Caco-2 (cell line): ENCODE measurements at regions not wholly inside any gene's neighbourhood (a gene's known extent, or its start where the extent isn't known, plus 50 kb on each side); places are given as distances from the start of the nearest gene placed in this dataset.

Source experiments
- BruUV-seq: library from RNA; stranded (reverse); fragments of 400-500 nt; replicated peaks from 2 replicates; lab custom pipeline; 2021; lab: Mats Ljungman, UMichigan
- CTCF ChIA-PET: fragments of 300-600 bp; sonication (Branson Sonifier 250); formaldehyde crosslinking; loops from one replicate; lab custom pipeline; 2022; ENCODE audit warnings: antibody characterized with exemption; lab: Charles Lee
- POLR2A ChIA-PET: fragments of 300-600 bp; sonication (Branson Sonifier 250); formaldehyde crosslinking; loops from one replicate; lab custom pipeline; 2022; ENCODE audit warnings: antibody characterized with exemption; lab: Charles Lee
- DNase-seq, 2 experiments: peaks; one replicate each; pipeline versions ENCODE4 v3.0.0 to v3.0.0-alpha.2; 2020 to 2022
- H3K27me3 ChIP-seq: replicated peaks from 2 replicates; pipeline ENCODE4 v1.6.0; 2011; ENCODE audit warnings: low read length; ENCODE audit not compliant: control insufficient read depth, insufficient read depth
- H3K36me3 ChIP-seq: 2 replicates; pipeline ENCODE4 v1.5.1; 2011; ENCODE audit warnings: low read length; ENCODE audit not compliant: control insufficient read depth, insufficient read depth
- H3K4me1 ChIP-seq: fragments of 250-450 bp; sonication (Bioruptor Pico); 2 replicates; pipeline ENCODE4 v1.5.1; 2020; ENCODE audit warnings: mild to moderate bottlenecking
- H3K4me3 ChIP-seq: 2 replicates; pipeline ENCODE4 v1.5.1; 2011; ENCODE audit warnings: low read depth, mild to moderate bottlenecking, control low read depth, low read length
- H3K9me3 ChIP-seq: fragments of 250-450 bp; sonication (Bioruptor Pico); 2 replicates; pipeline ENCODE4 v1.5.1; 2020; ENCODE audit warnings: mild to moderate bottlenecking, moderate library complexity
- H3K27ac Mint-ChIP-seq: one replicate; pipeline ENCODE4 v1.8.0; 2022; ENCODE audit warnings: mixed read lengths; ENCODE audit not compliant: unreplicated experiment
- H3K27me3 Mint-ChIP-seq: one replicate; pipeline ENCODE4 v1.8.0; 2022; ENCODE audit warnings: mixed read lengths; ENCODE audit not compliant: insufficient read depth, unreplicated experiment
- H3K36me3 Mint-ChIP-seq: one replicate; pipeline ENCODE4 v1.8.0; 2022; ENCODE audit warnings: mild to moderate bottlenecking, mixed read lengths; ENCODE audit not compliant: insufficient read depth, unreplicated experiment
- H3K4me1 Mint-ChIP-seq: one replicate; pipeline ENCODE4 v1.8.0; 2022; ENCODE audit warnings: low read depth, mixed read lengths; ENCODE audit not compliant: unreplicated experiment
- H3K4me3 Mint-ChIP-seq: one replicate; pipeline ENCODE4 v1.8.0; 2022; ENCODE audit warnings: mild to moderate bottlenecking, moderate library complexity, mixed read lengths; ENCODE audit not compliant: unreplicated experiment
- H3K9me3 Mint-ChIP-seq: one replicate; pipeline ENCODE4 v1.8.0; 2022; ENCODE audit warnings: mixed read lengths; ENCODE audit not compliant: unreplicated experiment
- intact Hi-C: fragments of 100-400 bp; cut with micrococcal nuclease; formaldehyde crosslinking; loops from one replicate; pipeline ENCODE4 v1.10.0; 2022; ENCODE audit not compliant: unreplicated experiment
- TF ChIP-seq, protein P1 (sequence below), 2 experiments: fragments of 200-600 bp in 1 of 2; IDR thresholded peaks; 1 replicate in 1 of 2; 2 replicates in 1 of 2; pipeline versions ENCODE4 v1.5.1 to v1.8.0; 2011 to 2022; ENCODE audit warnings: antibody characterized with exemption in 1 of 2, control low read depth in 1 of 2, inconsistent platforms in 1 of 2, low read depth in 1 of 2, low read length in 1 of 2, mild to moderate bottlenecking in 1 of 2, moderate library complexity in 1 of 2; ENCODE audit not compliant: insufficient read depth in 1 of 2, severe bottlenecking in 1 of 2, unreplicated experiment in 1 of 2

DNA sequence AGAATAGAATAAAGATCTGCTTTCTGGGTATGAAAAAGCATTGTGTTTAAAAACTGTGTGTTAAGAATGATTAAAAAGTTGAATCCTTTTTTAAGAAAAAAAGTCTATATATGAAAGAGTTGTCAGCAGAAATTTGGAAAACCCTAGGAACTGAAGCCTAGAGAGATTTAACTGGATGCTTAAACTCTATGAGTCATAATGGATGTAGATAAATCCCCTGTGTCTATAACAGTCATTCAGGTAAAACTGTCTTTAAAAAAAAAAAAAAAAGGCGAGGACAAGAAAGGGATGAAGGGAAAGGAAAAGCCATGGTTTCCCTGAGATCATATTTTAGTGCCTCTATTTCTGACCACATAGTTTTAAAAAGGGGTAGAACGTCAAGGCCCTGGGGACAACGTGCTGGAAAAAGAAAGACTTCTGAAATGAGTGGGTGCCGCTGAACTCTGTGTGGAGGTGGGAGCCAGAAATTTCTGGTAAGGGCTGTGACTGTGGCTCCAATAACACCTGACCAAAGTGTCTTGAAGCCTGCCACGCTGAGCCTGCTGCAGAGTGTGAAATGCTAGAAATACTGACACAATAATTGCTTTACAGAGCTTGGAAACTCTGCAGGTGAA lies 302.6 kb upstream of the ARID1B start:
- Histone ChIP-seq H3K36me3 (no peaks in the 10 kb centered on the region), H3K4me3 (no peak overlapping the region), H3K27me3 (no peaks in the 10 kb centered on the region), H3K4me1 (no peaks in the 10 kb centered on the region), H3K9me3 (no peaks in the 10 kb centered on the region)
- H3K4me3 Mint-ChIP-seq: no peak overlapping the region
- CTCF ChIA-PET: no interaction called here
- H3K36me3 Mint-ChIP-seq: no peaks in the 10 kb centered on the region
- BruUV-seq: no TSS peak
- intact Hi-C loops: no loop called here
- no peak overlapping the region for H3K27ac Mint-ChIP-seq
- TF ChIP-seq, protein P1, sequence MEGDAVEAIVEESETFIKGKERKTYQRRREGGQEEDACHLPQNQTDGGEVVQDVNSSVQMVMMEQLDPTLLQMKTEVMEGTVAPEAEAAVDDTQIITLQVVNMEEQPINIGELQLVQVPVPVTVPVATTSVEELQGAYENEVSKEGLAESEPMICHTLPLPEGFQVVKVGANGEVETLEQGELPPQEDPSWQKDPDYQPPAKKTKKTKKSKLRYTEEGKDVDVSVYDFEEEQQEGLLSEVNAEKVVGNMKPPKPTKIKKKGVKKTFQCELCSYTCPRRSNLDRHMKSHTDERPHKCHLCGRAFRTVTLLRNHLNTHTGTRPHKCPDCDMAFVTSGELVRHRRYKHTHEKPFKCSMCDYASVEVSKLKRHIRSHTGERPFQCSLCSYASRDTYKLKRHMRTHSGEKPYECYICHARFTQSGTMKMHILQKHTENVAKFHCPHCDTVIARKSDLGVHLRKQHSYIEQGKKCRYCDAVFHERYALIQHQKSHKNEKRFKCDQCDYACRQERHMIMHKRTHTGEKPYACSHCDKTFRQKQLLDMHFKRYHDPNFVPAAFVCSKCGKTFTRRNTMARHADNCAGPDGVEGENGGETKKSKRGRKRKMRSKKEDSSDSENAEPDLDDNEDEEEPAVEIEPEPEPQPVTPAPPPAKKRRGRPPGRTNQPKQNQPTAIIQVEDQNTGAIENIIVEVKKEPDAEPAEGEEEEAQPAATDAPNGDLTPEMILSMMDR (IDR thresholded peaks at IDR 0.05; ENCODE audit: insufficient read depth in 1 of 2, low read depth in 1 of 2, low read length in 1 of 2, severe bottlenecking in 1 of 2, unreplicated experiment in 1 of 2): no peak
- no peaks in the 10 kb centered on the region for H3K4me1 Mint-ChIP-seq
- no peaks in the 10 kb centered on the region for H3K9me3 Mint-ChIP-seq
- peaks cover 3% of the 10 kb centered on the region for H3K27me3 Mint-ChIP-seq
- POLR2A ChIA-PET: no interaction called here
- DNase-seq: no peak

DNA sequence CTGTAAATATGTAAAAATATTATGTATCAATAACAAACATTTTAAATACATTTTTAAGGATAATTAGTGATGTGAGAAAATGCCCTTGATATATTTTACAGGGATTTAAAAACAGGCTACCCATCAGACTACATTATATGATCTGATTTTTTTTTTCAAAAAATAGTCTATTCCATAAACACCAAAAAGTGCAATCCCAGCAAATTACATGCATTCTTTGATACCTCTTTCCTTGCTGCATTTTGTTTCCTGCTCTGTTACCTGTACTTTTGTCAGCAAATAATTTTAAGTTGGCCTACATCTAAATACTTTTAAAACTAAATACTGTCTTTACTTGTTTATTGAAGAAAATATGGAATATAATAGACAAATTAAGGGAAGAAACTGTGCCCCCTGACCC lies 306.2 kb upstream of the ARID1B start:
- no peak for DNase-seq
- Mint-ChIP-seq H3K27me3 (peaks cover 3% of the 10 kb centered on the region), H3K9me3 (no peaks in the 10 kb centered on the region), H3K4me3 (no peak overlapping the region), H3K27ac (no peak overlapping the region), H3K36me3 (no peaks in the 10 kb centered on the region), H3K4me1 (no peaks in the 10 kb centered on the region)
- H3K4me1 ChIP-seq: no peaks in the 10 kb centered on the region
- intact Hi-C loops: no loop called here
- H3K9me3 ChIP-seq: no peaks in the 10 kb centered on the region
- H3K27me3 ChIP-seq: no peaks in the 10 kb centered on the region
- H3K36me3 ChIP-seq: no peaks in the 10 kb centered on the region
- ChIA-PET CTCF (no interaction called here), POLR2A (no interaction called here)
- TF ChIP-seq, protein P1 (IDR thresholded peaks at IDR 0.05; ENCODE audit: insufficient read depth in 1 of 2, low read depth in 1 of 2, low read length in 1 of 2, severe bottlenecking in 1 of 2, unreplicated experiment in 1 of 2): no peak
- H3K4me3 ChIP-seq: no peak overlapping the region
- BruUV-seq: no TSS peak

DNA sequence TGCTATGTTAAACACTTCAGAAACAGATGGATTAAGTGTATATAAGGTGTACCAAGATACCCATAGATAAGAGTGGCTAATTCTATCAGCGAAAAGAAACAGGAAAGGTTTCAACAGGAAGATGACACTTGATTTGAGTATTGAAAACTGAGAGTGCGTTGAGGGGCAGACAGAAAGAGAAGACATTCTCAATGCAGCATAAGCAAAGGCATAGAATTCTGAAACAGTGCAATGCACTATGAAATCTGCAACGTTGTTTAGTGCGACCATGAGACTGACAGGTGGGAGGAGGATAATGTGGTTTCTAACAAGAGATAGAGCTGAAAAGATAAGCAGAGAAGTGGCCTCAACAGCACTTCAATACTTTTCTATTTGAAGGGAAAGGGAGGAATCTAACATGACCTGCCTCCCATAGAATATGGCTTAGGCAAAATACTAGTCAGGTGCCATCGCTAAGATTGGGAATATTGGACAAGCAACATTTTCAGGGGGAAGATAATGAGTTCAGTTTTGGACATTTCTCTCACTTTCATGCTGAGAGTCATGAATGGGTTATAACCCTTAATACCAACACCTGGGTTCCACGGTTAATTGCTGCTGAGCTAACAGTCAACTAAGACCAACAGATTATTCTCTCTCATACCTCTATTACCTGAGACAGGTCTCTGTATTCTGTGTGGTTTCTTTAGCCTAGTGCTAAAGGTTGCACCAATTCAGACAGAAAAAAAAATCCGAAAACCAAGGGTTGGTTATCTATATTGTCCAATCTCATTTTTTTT lies 312.9 kb upstream of the ARID1B start:
- CTCF ChIA-PET: no interaction called here
- H3K9me3 Mint-ChIP-seq: no peaks in the 10 kb centered on the region
- no peak for DNase-seq
- no peaks in the 10 kb centered on the region for H3K36me3 ChIP-seq
- H3K27me3 Mint-ChIP-seq: peaks cover 15% of the 10 kb centered on the region
- no peak overlapping the region for H3K27ac Mint-ChIP-seq
- TF ChIP-seq, protein P1 (IDR thresholded peaks at IDR 0.05; ENCODE audit: insufficient read depth in 1 of 2, low read depth in 1 of 2, low read length in 1 of 2, severe bottlenecking in 1 of 2, unreplicated experiment in 1 of 2): no peak
- intact Hi-C loops: no loop called here
- no peaks in the 10 kb centered on the region for H3K4me1 Mint-ChIP-seq
- BruUV-seq: no TSS peak
- POLR2A ChIA-PET: no interaction called here
- no peaks in the 10 kb centered on the region for H3K27me3 ChIP-seq
- H3K36me3 Mint-ChIP-seq: no peaks in the 10 kb centered on the region
- no peaks in the 10 kb centered on the region for H3K4me1 ChIP-seq
- no peak overlapping the region for H3K4me3 ChIP-seq
- no peak overlapping the region for H3K4me3 Mint-ChIP-seq
- H3K9me3 ChIP-seq: no peaks in the 10 kb centered on the region
